ENCODE measurements at regions not wholly inside any gene's neighbourhood (a gene's known extent, or its start where the extent isn't known, plus 50 kb on each side); places are given as distances from the start of the nearest gene placed in this dataset.

DNA sequence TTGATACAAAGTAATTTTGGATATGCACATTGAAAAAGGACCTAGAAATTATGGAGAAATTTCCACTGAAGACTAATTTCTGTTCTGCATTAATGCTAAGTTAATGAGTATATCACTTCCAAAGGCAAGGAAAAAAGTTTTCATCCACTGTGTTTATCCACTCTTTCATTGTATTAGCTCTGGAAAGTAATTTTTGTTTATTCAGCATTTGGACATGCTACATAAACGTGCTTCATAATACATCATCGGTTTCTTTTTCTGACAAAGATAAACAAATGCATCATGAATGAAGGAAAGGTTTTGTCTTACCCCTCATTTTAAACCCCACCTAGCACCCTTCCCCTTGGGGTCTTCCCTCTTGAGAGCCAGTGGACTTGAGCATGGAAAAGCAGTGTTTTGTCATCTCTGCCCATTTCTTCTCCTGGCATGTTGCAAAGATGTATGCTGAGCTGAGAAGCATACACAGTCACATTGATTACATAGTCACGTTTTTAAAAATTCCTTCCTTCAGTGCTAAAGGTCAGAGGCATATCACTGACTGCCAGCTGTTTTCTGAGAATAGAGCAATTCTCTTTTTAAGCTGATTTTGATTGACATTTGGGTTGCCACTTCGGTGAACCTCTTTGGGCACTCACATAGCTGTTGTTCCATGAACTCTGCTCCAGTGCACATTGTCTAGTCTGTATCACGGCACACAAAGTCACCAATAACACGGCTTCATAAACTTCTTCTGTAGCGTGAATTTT lies 65.9 kb upstream of the C7orf33 start:
- no peak overlapping the region for H3K4me3 ChIP-seq (replicated peaks in 1 of 2; ENCODE audit: low read depth in 2 of 2, low read length in 2 of 2)
- no peak for DNase-seq (ENCODE audit: low read depth in 2 of 2)
- TF ChIP-seq CTCF (IDR thresholded peaks at IDR 0.05; ENCODE audit: low read depth, low read length) = no peak

DNA sequence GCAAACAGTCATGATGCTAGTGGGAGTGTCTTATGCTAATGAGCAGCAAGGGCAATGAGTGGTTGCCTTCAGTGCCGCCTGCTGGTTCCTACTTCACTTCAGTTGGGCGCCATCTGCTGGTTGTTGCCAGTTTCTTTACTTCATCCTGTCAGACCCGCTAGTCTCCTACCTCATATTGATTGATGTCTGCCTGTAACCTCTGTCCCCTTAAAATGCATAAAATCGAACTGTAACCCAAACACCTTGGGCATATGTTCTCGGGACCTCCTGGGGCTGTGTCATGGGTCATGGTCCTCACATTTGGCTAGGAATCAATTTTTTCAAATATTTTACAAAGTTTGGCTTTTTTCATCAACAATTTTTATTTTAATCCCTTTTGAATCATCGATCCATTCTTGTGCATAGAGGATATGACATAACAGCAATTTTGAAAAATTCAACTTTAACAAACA lies 62.8 kb upstream of the C7orf33 start:
- TF ChIP-seq CTCF (IDR thresholded peaks at IDR 0.05; ENCODE audit: low read depth, low read length) = peak; percentile 83
- peak; percentile 82 to 91 for DNase-seq (ENCODE audit: low read depth in 2 of 2)
- no peak overlapping the region for H3K4me3 ChIP-seq (replicated peaks in 1 of 2; ENCODE audit: low read depth in 2 of 2, low read length in 2 of 2)

GRCh38 chr7:148535217-148535616 lies 55.3 kb upstream of the C7orf33 start:
- peak overlapping the region in 1 of 2 donors; percentile 5 for H3K4me3 ChIP-seq (replicated peaks in 1 of 2; ENCODE audit: low read depth in 2 of 2, low read length in 2 of 2)
- DNase-seq (ENCODE audit: low read depth in 2 of 2) = peak in 1 of 2 donors; percentile 51

GRCh38 chr7:148537435-148537834 lies 53.1 kb upstream of the C7orf33 start:
- DNase-seq (ENCODE audit: low read depth in 2 of 2) = no peak
- TF ChIP-seq CTCF (IDR thresholded peaks at IDR 0.05; ENCODE audit: low read depth, low read length) = no peak
- no peak overlapping the region for H3K4me3 ChIP-seq (replicated peaks in 1 of 2; ENCODE audit: low read depth in 2 of 2, low read length in 2 of 2)

More at GRCh38 chr7:148535217-148535616, 55.3 kb upstream of the C7orf33 start:
- TF ChIP-seq CTCF (IDR thresholded peaks at IDR 0.05; ENCODE audit: low read depth, low read length) = no peak

GRCh38 chr7:148540041-148540738 lies 50.4 kb upstream of the C7orf33 start:
- H3K4me3 ChIP-seq (replicated peaks in 1 of 2; ENCODE audit: low read depth in 2 of 2, low read length in 2 of 2) = no peak overlapping the region
- TF ChIP-seq CTCF (IDR thresholded peaks at IDR 0.05; ENCODE audit: low read depth, low read length) = no peak
- DNase-seq (ENCODE audit: low read depth in 2 of 2) = peak; percentile 69 to 80

All from cardiac fibroblast (primary cell).